ENCODE measurements at regions not wholly inside any gene's neighbourhood (a gene's known extent, or its start where the extent isn't known, plus 50 kb on each side); places are given as distances from the start of the nearest gene placed in this dataset.

DNA sequence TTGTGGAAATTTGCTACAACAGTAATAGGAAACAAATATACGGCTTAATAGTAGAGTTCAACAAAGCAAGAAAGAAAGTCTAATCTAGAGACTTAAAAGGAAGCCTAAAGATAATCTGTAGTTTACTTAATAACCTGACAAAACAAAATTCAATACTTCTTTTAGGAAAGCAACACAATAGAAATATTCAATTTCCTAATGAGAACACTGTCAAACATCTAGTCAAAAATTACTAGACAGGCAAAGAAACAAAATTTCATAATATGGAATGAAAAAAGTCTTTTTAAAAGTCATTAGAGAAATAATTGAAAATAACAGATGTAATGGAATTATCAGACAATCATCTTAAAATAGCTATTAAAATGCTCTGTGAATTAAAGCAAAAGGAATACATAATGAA lies 692.5 kb upstream of the ADAMTS16 start:
- no peak for TF ChIP-seq CTCF (IDR thresholded peaks at IDR 0.05; ENCODE audit: partially characterized antibody, unreplicated experiment)
- Mint-ChIP-seq H3K27ac (ENCODE audit: unreplicated experiment) (no peak overlapping the region), H3K4me3 (ENCODE audit: unreplicated experiment) (no peak overlapping the region), H3K36me3 (ENCODE audit: unreplicated experiment) (peaks cover 8% of the 10 kb centered on the region), H3K4me1 (ENCODE audit: low read depth, unreplicated experiment) (peaks cover 3% of the 10 kb centered on the region), H3K9me3 (ENCODE audit: unreplicated experiment) (no peaks in the 10 kb centered on the region), H3K27me3 (ENCODE audit: unreplicated experiment) (no peaks in the 10 kb centered on the region)
- DNase-seq = no peak

GRCh38 chr5:4453655-4454054 lies 686.5 kb upstream of the ADAMTS16 start:
- no peak for TF ChIP-seq CTCF (IDR thresholded peaks at IDR 0.05; ENCODE audit: partially characterized antibody, unreplicated experiment)
- Mint-ChIP-seq H3K9me3 (ENCODE audit: unreplicated experiment) (no peaks in the 10 kb centered on the region), H3K4me3 (ENCODE audit: unreplicated experiment) (no peak overlapping the region), H3K27ac (ENCODE audit: unreplicated experiment) (no peak overlapping the region), H3K36me3 (ENCODE audit: unreplicated experiment) (no peaks in the 10 kb centered on the region), H3K27me3 (ENCODE audit: unreplicated experiment) (peaks cover 1% of the 10 kb centered on the region), H3K4me1 (ENCODE audit: low read depth, unreplicated experiment) (no peaks in the 10 kb centered on the region)
- no peak for DNase-seq

- no peak overlapping the region for H3K4me3 Mint-ChIP-seq (ENCODE audit: unreplicated experiment)
- no peak overlapping the region for H3K27ac Mint-ChIP-seq (ENCODE audit: unreplicated experiment)
- H3K4me1 Mint-ChIP-seq (ENCODE audit: low read depth, unreplicated experiment) = no peaks in the 10 kb centered on the region
Measured at GRCh38 chr5:4479426-4479825, 660.7 kb upstream of the ADAMTS16 start.

GRCh38 chr5:4480528-4481349 lies 659.4 kb upstream of the ADAMTS16 start:
- H3K36me3 Mint-ChIP-seq (ENCODE audit: unreplicated experiment) = no peaks in the 10 kb centered on the region
- DNase-seq = no peak
- no peak overlapping the region for H3K27ac Mint-ChIP-seq (ENCODE audit: unreplicated experiment)
- no peak for TF ChIP-seq CTCF (IDR thresholded peaks at IDR 0.05; ENCODE audit: partially characterized antibody, unreplicated experiment)
- H3K9me3 Mint-ChIP-seq (ENCODE audit: unreplicated experiment) = peaks cover 3% of the 10 kb centered on the region
- no peaks in the 10 kb centered on the region for H3K27me3 Mint-ChIP-seq (ENCODE audit: unreplicated experiment)
- no peaks in the 10 kb centered on the region for H3K4me1 Mint-ChIP-seq (ENCODE audit: low read depth, unreplicated experiment)
- no peak overlapping the region for H3K4me3 Mint-ChIP-seq (ENCODE audit: unreplicated experiment)

More at GRCh38 chr5:4479426-4479825, 660.7 kb upstream of the ADAMTS16 start:
- H3K27me3 Mint-ChIP-seq (ENCODE audit: unreplicated experiment) = no peaks in the 10 kb centered on the region
- peaks cover 3% of the 10 kb centered on the region for H3K9me3 Mint-ChIP-seq (ENCODE audit: unreplicated experiment)
- H3K36me3 Mint-ChIP-seq (ENCODE audit: unreplicated experiment) = no peaks in the 10 kb centered on the region
- no peak for TF ChIP-seq CTCF (IDR thresholded peaks at IDR 0.05; ENCODE audit: partially characterized antibody, unreplicated experiment)
- no peak for DNase-seq

DNA sequence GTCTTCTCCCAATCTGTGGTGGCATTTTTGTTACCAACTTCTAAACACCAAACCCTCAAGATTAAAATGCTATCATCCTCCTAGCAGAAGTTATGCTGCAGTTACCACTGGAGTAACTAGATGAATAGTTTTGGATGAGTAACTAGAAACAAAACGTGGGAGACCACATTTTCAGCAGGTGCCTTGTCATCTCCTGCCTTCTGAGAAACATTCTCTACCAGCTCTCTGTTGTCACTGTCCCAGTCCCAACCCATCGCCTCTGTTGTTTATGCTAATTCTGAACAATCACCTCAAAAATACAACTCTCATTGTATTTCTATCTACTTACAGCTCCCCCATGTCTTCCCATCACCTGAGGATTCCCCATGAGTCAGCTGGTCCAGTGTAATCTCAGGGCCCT lies 652.5 kb upstream of the ADAMTS16 start:
- Mint-ChIP-seq H3K36me3 (ENCODE audit: unreplicated experiment) (no peaks in the 10 kb centered on the region), H3K4me1 (ENCODE audit: low read depth, unreplicated experiment) (no peaks in the 10 kb centered on the region), H3K27ac (ENCODE audit: unreplicated experiment) (no peak overlapping the region), H3K9me3 (ENCODE audit: unreplicated experiment) (no peaks in the 10 kb centered on the region), H3K4me3 (ENCODE audit: unreplicated experiment) (no peak overlapping the region), H3K27me3 (ENCODE audit: unreplicated experiment) (no peaks in the 10 kb centered on the region)
- no peak for DNase-seq
- no peak for TF ChIP-seq CTCF (IDR thresholded peaks at IDR 0.05; ENCODE audit: partially characterized antibody, unreplicated experiment)

Data from glutamatergic neuron (in vitro differentiated cells).